Stomach smooth muscle (tissue), 2 donors: ENCODE measurements at regions not wholly inside any gene's neighbourhood (a gene's known extent, or its start where the extent isn't known, plus 50 kb on each side); places are given as distances from the start of the nearest gene placed in this dataset.
"Not testable (repeated sequence)": the region's sequence is repeated elsewhere in the genome, so short reads cannot be mapped to it uniquely, and the experiment has no call there.

Experiments
- H3K27ac ChIP-seq: one replicate; pipeline ENCODE4 v1.7.0; 2013; ENCODE audit warnings: mild to moderate bottlenecking, low read length, inconsistent platforms
- H3K27me3 ChIP-seq, 2 donors: one replicate each; pipeline ENCODE4 v1.7.0; 2013; ENCODE audit warnings: low read length in 2 of 2; ENCODE audit not compliant: insufficient read depth in 2 of 2, control insufficient read depth in 1 of 2
- H3K36me3 ChIP-seq, 2 donors: one replicate each; pipeline ENCODE4 v1.7.0; 2013; ENCODE audit warnings: low read length in 2 of 2; ENCODE audit not compliant: control insufficient read depth in 2 of 2, insufficient read depth in 2 of 2
- H3K4me1 ChIP-seq: one replicate; pipeline ENCODE4 v1.7.0; 2013; ENCODE audit warnings: low read length; ENCODE audit not compliant: control insufficient read depth, insufficient read depth
- H3K4me3 ChIP-seq, 2 donors: one replicate each; pipeline ENCODE4 v1.7.0; 2013; ENCODE audit warnings: low read length in 2 of 2
- H3K9ac ChIP-seq, 2 donors: one replicate each; pipeline ENCODE4 v1.7.0; 2013; ENCODE audit warnings: low read length in 2 of 2, mild to moderate bottlenecking in 1 of 2
- H3K9me3 ChIP-seq, 2 donors: one replicate each; pipeline ENCODE4 v1.7.0; 2013; ENCODE audit warnings: low read length in 2 of 2; ENCODE audit not compliant: control insufficient read depth in 2 of 2
- donor health status: healthy.
- donor health status: Pancreatic carcinoma.

GRCh38 chr1:146292940-146293936, 64.4 kb upstream of the NOTCH2NLA start:
- H3K27ac ChIP-seq, H3K4me1 ChIP-seq, H3K36me3 ChIP-seq, H3K9ac ChIP-seq, H3K27me3 ChIP-seq, H3K9me3 ChIP-seq, H3K4me3 ChIP-seq: not testable (repeated sequence)

GRCh38 chr1:146292424-146292823, 63.6 kb upstream of the NOTCH2NLA start:
- H3K27me3 ChIP-seq, H3K4me3 ChIP-seq, H3K9me3 ChIP-seq, H3K36me3 ChIP-seq, H3K9ac ChIP-seq, H3K4me1 ChIP-seq, H3K27ac ChIP-seq: not testable (repeated sequence)

GRCh38 chr1:146287881-146288280, 59.1 kb upstream of the NOTCH2NLA start:
- H3K27me3 ChIP-seq, H3K27ac ChIP-seq, H3K4me3 ChIP-seq, H3K9me3 ChIP-seq, H3K9ac ChIP-seq, H3K36me3 ChIP-seq, H3K4me1 ChIP-seq: not testable (repeated sequence)

- H3K4me3 ChIP-seq, H3K9me3 ChIP-seq, H3K9ac ChIP-seq, H3K4me1 ChIP-seq, H3K36me3 ChIP-seq, H3K27me3 ChIP-seq, H3K27ac ChIP-seq: not testable (repeated sequence)
Measured at GRCh38 chr1:146284760-146285159, 55.9 kb upstream of the NOTCH2NLA start.

- not testable (repeated sequence) for H3K4me1 ChIP-seq, H3K4me3 ChIP-seq
Measured at GRCh38 chr1:146283527-146283880, 54.7 kb upstream of the NOTCH2NLA start.

GRCh38 chr1:146282807-146283526, 54.1 kb upstream of the NOTCH2NLA start:
- not testable (repeated sequence) for H3K27me3 ChIP-seq, H3K9ac ChIP-seq, H3K9me3 ChIP-seq, H3K27ac ChIP-seq, H3K4me1 ChIP-seq, H3K36me3 ChIP-seq, H3K4me3 ChIP-seq

More at GRCh38 chr1:146283527-146283880, 54.7 kb upstream of the NOTCH2NLA start:
- H3K9me3 ChIP-seq, H3K27ac ChIP-seq, H3K27me3 ChIP-seq, H3K36me3 ChIP-seq, H3K9ac ChIP-seq: not testable (repeated sequence)

- not testable (repeated sequence) for H3K27me3 ChIP-seq, H3K9ac ChIP-seq, H3K9me3 ChIP-seq, H3K4me1 ChIP-seq, H3K4me3 ChIP-seq, H3K36me3 ChIP-seq, H3K27ac ChIP-seq
Measured at GRCh38 chr1:146281522-146281921, 52.7 kb upstream of the NOTCH2NLA start.

- not testable (repeated sequence) for H3K27ac ChIP-seq, H3K9me3 ChIP-seq, H3K27me3 ChIP-seq, H3K36me3 ChIP-seq, H3K4me3 ChIP-seq, H3K9ac ChIP-seq, H3K4me1 ChIP-seq
Measured at GRCh38 chr1:146278758-146279157, 49.9 kb upstream of the NOTCH2NLA start.
